HepG2 (cell line): ENCODE measurements at regions not wholly inside any gene's neighbourhood (a gene's known extent, or its start where the extent isn't known, plus 50 kb on each side); places are given as distances from the start of the nearest gene placed in this dataset.

ENCODE experiments used
- RAD21 ChIP-seq: fragments of 450-650 bp; formaldehyde crosslinking; IDR thresholded peaks from 2 replicates; pipeline ENCODE4 v1.5.0; 2020; ENCODE audit warnings: mild to moderate bottlenecking
- TAF1 ChIP-seq: sonication (generic); formaldehyde crosslinking; IDR thresholded peaks from 2 replicates; pipeline ENCODE4 v1.4.0; 2020; ENCODE audit warnings: missing genetic modification reagents
- ZNF317 ChIP-seq: sonication (generic); formaldehyde crosslinking; IDR thresholded peaks from 2 replicates; pipeline ENCODE4 v1.5.0; 2020; ENCODE audit warnings: mild to moderate bottlenecking, missing genetic modification reagents
- ZNF639 ChIP-seq: conservative IDR thresholded peaks from 2 replicates; pipeline ENCODE4 v1.6.1; 2018; ENCODE audit warnings: missing genetic modification reagents
- TF ChIP-seq, protein P1 (sequence below): sonication (generic); formaldehyde crosslinking; IDR thresholded peaks from 2 replicates; pipeline ENCODE4 v1.4.0; 2020; ENCODE audit warnings: mild to moderate bottlenecking, missing genetic modification reagents

GRCh38 chr2:16272038-16272788 lies 331.9 kb downstream of the MYCN start:
- TF ChIP-seq ZNF317 (no peak), RAD21 (CRISPR knock-in tag) (no peak), TAF1 (CRISPR knock-in tag) (no peak), ZNF639 (CRISPR knock-in tag) (no peak)
- TF ChIP-seq, protein P1, sequence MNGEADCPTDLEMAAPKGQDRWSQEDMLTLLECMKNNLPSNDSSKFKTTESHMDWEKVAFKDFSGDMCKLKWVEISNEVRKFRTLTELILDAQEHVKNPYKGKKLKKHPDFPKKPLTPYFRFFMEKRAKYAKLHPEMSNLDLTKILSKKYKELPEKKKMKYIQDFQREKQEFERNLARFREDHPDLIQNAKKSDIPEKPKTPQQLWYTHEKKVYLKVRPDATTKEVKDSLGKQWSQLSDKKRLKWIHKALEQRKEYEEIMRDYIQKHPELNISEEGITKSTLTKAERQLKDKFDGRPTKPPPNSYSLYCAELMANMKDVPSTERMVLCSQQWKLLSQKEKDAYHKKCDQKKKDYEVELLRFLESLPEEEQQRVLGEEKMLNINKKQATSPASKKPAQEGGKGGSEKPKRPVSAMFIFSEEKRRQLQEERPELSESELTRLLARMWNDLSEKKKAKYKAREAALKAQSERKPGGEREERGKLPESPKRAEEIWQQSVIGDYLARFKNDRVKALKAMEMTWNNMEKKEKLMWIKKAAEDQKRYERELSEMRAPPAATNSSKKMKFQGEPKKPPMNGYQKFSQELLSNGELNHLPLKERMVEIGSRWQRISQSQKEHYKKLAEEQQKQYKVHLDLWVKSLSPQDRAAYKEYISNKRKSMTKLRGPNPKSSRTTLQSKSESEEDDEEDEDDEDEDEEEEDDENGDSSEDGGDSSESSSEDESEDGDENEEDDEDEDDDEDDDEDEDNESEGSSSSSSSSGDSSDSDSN, result no peak
